IPS-18c (cell line): ENCODE measurements at regions not wholly inside any gene's neighbourhood (a gene's known extent, or its start where the extent isn't known, plus 50 kb on each side); places are given as distances from the start of the nearest gene placed in this dataset.

ENCODE experiments used
- H3K4me3 ChIP-seq: 2 replicates; pipeline ENCODE4 v1.7.0; 2013; ENCODE audit warnings: low read depth, mild to moderate bottlenecking, low read length, moderate library complexity; ENCODE audit not compliant: insufficient read depth
- H3K9me3 ChIP-seq: one replicate; pipeline ENCODE4 v1.6.1; 2013; ENCODE audit warnings: mild to moderate bottlenecking, low read length, moderate library complexity; ENCODE audit not compliant: control insufficient read depth, insufficient read depth

DNA sequence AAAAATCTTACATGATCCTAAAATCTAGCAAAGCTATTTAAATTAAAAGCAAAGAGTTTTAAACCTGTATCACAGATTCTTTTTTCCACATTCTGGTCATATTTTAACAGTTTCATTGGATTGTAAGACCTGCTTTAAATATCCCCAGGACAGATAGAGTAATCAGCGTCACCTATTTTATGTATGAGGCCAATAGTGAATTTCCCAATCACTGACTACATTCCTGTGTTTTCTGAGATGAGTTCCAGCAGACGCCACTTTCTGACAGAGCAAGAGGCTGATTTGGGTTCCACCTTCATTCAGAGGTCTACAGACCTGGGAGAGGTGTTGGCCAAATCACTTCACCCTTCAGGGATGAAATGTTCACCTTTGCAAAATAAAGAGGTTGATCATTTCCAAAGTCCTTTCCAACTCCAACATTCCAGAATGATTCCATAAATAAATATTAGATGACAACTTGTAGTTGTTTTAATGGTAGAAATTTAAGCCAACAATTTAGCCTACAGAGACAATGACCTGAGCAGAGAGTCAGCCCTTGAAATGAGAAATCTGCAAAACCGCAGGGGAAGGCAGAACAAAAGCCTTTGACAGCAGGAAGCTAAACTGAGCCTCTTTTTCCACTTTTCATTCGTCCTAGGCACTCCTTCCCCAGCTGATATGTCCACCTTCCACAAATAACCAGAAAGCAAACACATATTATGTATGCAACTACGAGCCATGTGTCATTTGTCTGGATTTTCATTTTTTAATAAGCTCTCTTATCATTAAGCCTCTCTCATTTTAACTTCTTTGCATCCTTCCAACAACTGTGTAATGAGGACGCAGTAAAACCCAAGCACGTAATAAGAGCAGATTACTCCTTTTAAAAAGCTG is 105.2 kb downstream of the TFAP2A start:
- no peaks in the 10 kb centered on the region for H3K9me3 ChIP-seq
- H3K4me3 ChIP-seq, result no peak overlapping the region

DNA sequence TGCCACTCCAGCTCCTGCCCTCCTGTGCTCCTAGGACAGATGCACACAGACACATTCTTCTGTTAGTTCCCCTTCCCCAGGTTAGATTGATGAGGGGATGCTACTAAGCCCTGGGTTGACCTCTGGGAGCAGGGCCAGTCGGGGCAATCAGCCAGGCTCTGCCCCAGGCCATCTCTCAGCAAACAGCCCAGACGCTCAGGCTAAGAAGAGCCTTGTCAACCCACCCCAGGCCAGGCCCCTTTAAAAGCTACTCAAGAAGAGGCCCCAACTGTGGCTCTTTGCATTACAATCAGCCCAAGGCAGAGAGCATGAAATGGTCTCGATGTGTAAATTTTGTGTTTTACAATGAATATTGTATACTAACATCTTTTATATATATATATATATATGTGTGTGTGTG is 107.4 kb downstream of the TFAP2A start:
- Histone ChIP-seq H3K9me3 (no peaks in the 10 kb centered on the region), H3K4me3 (no peak overlapping the region)

DNA sequence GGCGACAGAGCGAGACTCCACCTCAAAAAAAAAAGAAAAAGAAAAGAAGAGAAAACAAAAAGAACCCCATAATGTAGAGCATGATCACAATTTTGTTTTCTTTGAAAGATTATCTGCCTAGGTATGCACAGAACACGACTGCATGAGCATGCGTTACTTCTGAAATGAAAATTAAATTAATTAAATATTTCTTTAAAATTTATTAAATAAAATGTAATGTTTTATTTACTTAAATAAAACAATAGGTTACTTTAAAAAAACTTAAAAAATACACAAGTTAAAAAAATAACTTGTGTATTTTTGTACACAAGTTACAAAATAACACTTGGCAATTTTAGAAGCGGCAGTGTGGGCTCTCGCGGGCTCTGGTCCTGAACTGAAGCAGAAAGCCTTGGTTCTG is 107.8 kb downstream of the TFAP2A start:
- Histone ChIP-seq H3K9me3 (no peaks in the 10 kb centered on the region), H3K4me3 (no peak overlapping the region)

DNA sequence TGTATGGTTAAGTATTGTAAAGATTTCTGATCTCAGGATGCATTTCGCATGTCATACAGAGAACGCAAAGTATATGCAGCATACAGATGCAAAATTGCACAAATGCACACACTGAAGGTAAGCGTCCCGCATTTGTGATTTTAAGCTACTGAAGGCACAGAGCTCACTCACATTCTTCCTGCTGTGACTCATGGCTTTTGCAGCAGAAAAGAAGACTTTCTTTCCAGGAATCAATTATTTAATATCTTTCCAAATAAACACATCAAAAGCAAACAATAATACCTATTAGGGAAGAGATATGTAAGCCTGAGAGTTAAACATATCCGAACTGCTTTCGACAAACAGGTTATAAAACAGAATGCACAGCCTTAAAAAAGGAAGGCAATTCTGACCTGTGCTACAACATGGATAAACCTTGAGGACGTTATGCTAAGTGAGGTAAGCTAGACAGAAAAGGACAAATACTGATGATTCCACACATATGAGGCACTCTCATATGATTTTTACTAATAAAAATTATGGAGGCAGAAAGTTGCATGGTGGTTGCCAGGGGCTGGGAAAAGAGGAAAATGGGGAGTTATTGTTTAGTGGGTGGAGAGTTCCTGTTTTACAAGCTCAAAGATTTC is 109.0 kb downstream of the TFAP2A start:
- no peaks in the 10 kb centered on the region for H3K9me3 ChIP-seq

GRCh38 chr6:10303608-10304506 is 111.0 kb downstream of the TFAP2A start:
- Histone ChIP-seq H3K4me3 (no peak overlapping the region), H3K9me3 (no peaks in the 10 kb centered on the region)

More for the DNA sequence above, 109.0 kb downstream of the TFAP2A start:
- no peak overlapping the region for H3K4me3 ChIP-seq

- H3K9me3 ChIP-seq, result no peaks in the 10 kb centered on the region
- H3K4me3 ChIP-seq, result no peak overlapping the region
These were observed 112.2 kb downstream of the TFAP2A start for GRCh38 chr6:10302566-10303235.

DNA sequence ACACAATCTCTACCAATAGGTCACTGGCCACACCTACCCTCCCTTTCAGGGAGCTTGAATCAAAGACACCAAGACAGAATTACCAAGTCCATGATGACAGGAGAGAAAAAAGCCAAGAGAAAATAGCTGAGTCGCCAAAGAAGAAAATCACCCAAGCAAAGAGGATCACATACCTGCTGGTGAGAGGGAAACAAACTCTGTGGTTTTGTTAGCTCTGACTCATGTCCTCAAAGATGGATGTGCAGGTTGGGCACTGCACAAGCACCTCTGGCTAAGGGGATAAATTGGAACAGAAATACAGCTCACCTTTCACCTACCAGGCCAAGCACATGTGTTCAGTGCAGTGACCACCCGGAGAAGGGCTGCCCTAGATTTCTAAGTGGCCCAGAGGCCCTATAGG is 114.8 kb downstream of the TFAP2A start:
- H3K9me3 ChIP-seq, result no peaks in the 10 kb centered on the region
- H3K4me3 ChIP-seq, result no peak overlapping the region

DNA sequence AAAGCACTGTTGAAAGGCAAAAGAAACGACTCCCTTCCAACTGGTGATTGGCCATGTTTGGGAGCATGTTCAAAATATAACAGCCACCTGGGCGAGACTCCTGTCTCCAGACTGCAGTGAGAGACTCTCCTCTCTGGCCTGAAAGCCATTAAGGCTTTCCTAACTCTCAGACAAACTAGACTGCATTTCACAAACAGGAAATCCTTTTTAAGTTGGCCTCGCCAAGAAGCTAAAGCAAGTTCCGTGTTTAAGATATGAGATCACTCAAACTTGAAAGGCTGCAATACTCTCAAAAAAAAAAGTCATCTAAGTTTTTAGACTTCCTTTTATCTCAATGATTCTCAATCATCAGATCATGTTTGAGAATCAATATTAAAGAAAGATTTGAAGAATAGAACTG is 117.0 kb downstream of the TFAP2A start:
- H3K4me3 ChIP-seq, result no peak overlapping the region
- no peaks in the 10 kb centered on the region for H3K9me3 ChIP-seq

DNA sequence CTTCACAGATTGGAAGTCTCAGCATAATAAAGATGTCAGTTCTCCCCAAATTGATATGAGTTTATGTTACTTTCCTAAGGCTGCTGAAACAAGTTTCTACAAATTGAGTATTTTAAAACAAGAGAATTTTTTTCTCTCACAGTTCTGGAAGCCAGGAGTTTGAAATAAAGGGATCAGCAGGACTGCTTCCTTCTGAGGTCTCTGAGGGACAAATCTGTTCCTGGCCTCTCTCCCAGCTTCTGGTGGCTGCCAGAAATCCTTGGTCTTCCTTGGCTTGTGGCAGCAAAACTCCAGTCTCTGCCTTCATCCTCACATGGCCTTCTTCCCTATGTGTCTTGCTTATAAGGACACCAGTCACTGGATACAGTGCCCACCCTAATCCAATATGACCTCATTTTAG is 136.1 kb downstream of the TFAP2A start:
- H3K4me3 ChIP-seq, result no peak overlapping the region
- no peaks in the 10 kb centered on the region for H3K9me3 ChIP-seq

DNA sequence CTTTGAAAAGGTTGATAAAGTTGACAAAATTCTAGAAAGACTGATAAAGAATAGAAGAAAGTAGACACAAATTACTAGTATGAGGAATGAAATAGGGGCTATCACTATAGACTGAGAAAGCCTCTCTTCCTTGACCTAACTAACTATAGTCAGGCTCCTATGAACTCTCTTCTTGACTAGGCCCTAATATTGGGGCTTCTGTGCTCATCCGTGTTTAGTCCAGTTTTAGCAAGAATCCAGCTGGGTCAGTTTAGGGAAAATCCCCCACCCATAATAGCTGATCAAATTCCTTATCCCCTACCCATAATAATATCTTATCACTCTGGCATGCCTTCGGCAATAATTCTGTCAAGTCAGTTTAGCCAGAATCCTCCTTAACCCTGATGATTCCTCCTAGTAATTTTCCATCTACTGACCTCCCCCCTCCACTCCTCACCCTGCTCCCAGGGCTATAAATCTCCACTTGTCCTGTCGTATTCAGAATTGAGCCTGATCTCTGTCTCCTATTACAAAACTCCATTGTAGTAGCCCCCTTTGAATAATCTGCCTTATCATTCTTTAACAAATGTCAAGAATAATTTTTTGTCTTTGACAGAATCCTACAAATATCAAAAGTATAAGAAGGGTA is 138.1 kb downstream of the TFAP2A start:
- no peaks in the 10 kb centered on the region for H3K9me3 ChIP-seq
- no peak overlapping the region for H3K4me3 ChIP-seq

DNA sequence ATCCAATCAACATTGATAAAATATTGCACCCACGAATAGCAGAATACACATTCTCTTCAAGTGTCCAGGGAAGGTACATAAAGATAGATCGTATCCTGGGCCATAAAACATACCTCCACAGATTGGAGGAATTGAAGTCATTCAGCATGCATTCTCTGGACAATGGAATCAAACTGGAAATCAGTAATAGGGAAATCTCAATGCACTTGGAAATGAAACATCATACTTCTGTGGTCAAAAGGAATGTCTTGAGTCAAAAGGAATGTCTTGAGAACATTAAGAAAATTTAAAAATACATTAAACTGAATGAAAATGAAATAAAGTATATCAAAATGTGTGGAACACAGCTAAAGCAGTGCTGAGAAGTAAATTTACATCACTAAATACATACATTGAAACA is 138.8 kb downstream of the TFAP2A start:
- Histone ChIP-seq H3K4me3 (no peak overlapping the region), H3K9me3 (no peaks in the 10 kb centered on the region)

DNA sequence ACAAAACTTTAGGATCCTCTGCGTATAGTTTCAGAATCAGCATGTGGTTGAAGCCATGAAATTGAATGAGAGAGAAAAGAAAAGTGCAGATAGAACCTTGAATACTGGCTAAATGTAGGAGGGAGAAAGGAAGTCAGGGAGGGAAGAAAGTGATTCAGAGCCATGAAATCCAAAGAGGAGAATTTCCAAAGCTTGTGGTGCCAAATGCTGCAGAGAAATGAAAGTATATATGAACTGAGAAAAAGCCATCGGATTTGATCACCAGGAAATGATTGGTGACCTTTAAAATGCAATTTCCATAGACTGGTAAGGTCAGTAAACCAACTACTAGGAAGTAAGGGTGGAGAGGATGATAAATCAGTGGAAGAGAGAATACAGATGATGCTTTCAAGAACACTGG is 142.3 kb downstream of the TFAP2A start:
- Histone ChIP-seq H3K9me3 (no peaks in the 10 kb centered on the region), H3K4me3 (no peak overlapping the region)

DNA sequence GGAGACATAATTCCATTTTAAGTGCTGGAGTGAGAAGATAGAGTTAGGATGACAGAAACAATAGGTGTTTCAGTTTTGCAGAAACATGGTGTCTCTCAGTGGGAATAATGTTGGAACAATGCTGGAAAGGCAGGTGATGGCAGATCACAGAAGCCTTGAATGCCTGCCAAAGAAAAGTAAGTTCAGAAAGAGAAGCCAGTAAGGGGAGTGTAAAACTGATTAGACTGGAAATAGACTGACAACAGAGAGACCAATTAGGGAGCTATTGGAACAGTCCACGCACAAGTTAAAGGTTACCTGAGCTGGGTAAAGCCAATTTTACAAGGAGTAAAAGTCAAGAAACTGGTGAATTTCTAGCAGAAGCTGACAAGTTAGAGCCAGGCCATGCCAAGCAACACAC is 142.9 kb downstream of the TFAP2A start:
- Histone ChIP-seq H3K9me3 (no peaks in the 10 kb centered on the region), H3K4me3 (no peak overlapping the region)

- H3K4me3 ChIP-seq, result no peak overlapping the region
- no peaks in the 10 kb centered on the region for H3K9me3 ChIP-seq
These were observed 144.9 kb downstream of the TFAP2A start for GRCh38 chr6:10269814-10270472.

DNA sequence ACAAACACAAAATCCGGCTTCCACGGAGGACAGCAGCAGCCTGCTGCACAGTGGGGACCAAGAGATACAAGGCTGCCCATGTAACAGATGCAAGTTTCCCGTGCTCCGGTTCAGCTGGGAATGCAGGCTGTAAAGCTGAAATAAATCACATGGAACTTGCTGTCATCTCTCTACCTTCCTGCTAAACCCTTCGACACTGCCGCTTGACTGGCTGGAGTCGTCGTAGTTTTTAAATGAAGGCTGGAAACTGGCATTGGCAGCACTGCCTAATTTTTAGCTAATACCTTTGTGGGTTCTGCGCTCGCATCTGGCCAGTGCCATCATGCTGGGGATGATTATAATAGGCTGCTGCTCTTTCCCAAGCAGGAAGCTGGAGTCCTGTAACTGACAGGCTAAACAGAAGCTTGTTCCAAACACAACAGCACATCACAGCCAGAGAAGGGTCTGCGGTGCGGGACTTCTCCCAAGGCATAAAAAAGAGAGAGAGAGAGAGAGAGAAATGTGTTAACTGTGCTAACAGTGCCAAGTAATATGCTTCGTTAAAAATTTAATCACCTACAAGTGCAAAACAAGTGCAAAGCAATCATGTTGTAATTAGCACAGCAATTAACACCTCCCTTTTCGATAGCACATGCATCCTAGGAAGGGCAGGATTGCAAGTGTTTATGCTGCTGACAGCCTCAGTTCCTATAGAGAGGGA is 146.1 kb downstream of the TFAP2A start:
- 0 out of 2 replicates have a peak overlapping the region, but pooled peaks have one; percentile 10 for H3K4me3 ChIP-seq
- no peaks in the 10 kb centered on the region for H3K9me3 ChIP-seq

GRCh38 chr6:10268111-10268510 is 146.8 kb downstream of the TFAP2A start:
- 0 out of 2 replicates have a peak overlapping the region, but pooled peaks have one; percentile 10 for H3K4me3 ChIP-seq
- H3K9me3 ChIP-seq, result no peaks in the 10 kb centered on the region
